ENCODE measurements at regions not wholly inside any gene's neighbourhood (a gene's known extent, or its start where the extent isn't known, plus 50 kb on each side); places are given as distances from the start of the nearest gene placed in this dataset.
A peak's percentile ranks its signal among the peaks of the same experiment; 100 is the strongest.

- Histone ChIP-seq H3K9me3 (ENCODE audit: low read length) (no peaks in the 10 kb centered on the region), H3K27me3 (ENCODE audit: insufficient read depth, low read length) (no peaks in the 10 kb centered on the region), H3K4me2 (ENCODE audit: low read length) (no peak overlapping the region), H3K27ac (ENCODE audit: low read depth, low read length, poor library complexity, severe bottlenecking) (no peak overlapping the region), H3K9ac (ENCODE audit: low read length) (no peak overlapping the region), H3K9me2 (ENCODE audit: low read depth, low read length) (no peaks in the 10 kb centered on the region), H3K4me1 (ENCODE audit: insufficient read depth, low read length, severe bottlenecking) (no peaks in the 10 kb centered on the region), H3K79me2 (ENCODE audit: insufficient read depth, low read length) (no peaks in the 10 kb centered on the region), H3K4me3 (ENCODE audit: low read depth, low read length, poor library complexity, severe bottlenecking) (no peak overlapping the region), H4K20me1 (ENCODE audit: insufficient read depth, low read length) (no peaks in the 10 kb centered on the region), H3F3A (ENCODE audit: insufficient read depth, low read length) (no peaks in the 10 kb centered on the region), H3K36me3 (ENCODE audit: insufficient read depth, low read length) (no peaks in the 10 kb centered on the region), H2AFZ (ENCODE audit: low read length) (no peak overlapping the region)
- peak; percentile 22 for TF ChIP-seq CTCF (IDR thresholded peaks at IDR 0.05; ENCODE audit: low read length)
- no peak for TF ChIP-seq EZH2 (IDR thresholded peaks at IDR 0.05; ENCODE audit: borderline replicate concordance, low read length)
Measured at GRCh38 chr5:103942587-103943186, 380.1 kb upstream of the NUDT12 start.

- no peaks in the 10 kb centered on the region for H3K4me1 ChIP-seq (ENCODE audit: insufficient read depth, low read length, severe bottlenecking)
- no peaks in the 10 kb centered on the region for H3K79me2 ChIP-seq (ENCODE audit: insufficient read depth, low read length)
- H2AFZ ChIP-seq (ENCODE audit: low read length): no peak overlapping the region
- H3K36me3 ChIP-seq (ENCODE audit: insufficient read depth, low read length): no peaks in the 10 kb centered on the region
- H3K4me3 ChIP-seq (ENCODE audit: low read depth, low read length, poor library complexity, severe bottlenecking): no peak overlapping the region
- no peak overlapping the region for H3K9ac ChIP-seq (ENCODE audit: low read length)
- no peaks in the 10 kb centered on the region for H3F3A ChIP-seq (ENCODE audit: insufficient read depth, low read length)
- no peak overlapping the region for H3K4me2 ChIP-seq (ENCODE audit: low read length)
- H3K27me3 ChIP-seq (ENCODE audit: insufficient read depth, low read length): no peaks in the 10 kb centered on the region
- no peaks in the 10 kb centered on the region for H3K9me3 ChIP-seq (ENCODE audit: low read length)
- H4K20me1 ChIP-seq (ENCODE audit: insufficient read depth, low read length): no peaks in the 10 kb centered on the region
- H3K27ac ChIP-seq (ENCODE audit: low read depth, low read length, poor library complexity, severe bottlenecking): no peak overlapping the region
- TF ChIP-seq CTCF (IDR thresholded peaks at IDR 0.05; ENCODE audit: low read length) (no peak), EZH2 (IDR thresholded peaks at IDR 0.05; ENCODE audit: borderline replicate concordance, low read length) (no peak)
- H3K9me2 ChIP-seq (ENCODE audit: low read depth, low read length): no peaks in the 10 kb centered on the region
Measured at GRCh38 chr5:103941596-103941995, 379.0 kb upstream of the NUDT12 start.

GRCh38 chr5:103938146-103938695 lies 375.6 kb upstream of the NUDT12 start:
- Histone ChIP-seq H3F3A (ENCODE audit: insufficient read depth, low read length) (no peaks in the 10 kb centered on the region), H3K27me3 (ENCODE audit: insufficient read depth, low read length) (no peaks in the 10 kb centered on the region), H3K4me3 (ENCODE audit: low read depth, low read length, poor library complexity, severe bottlenecking) (no peak overlapping the region), H3K36me3 (ENCODE audit: insufficient read depth, low read length) (no peaks in the 10 kb centered on the region), H3K27ac (ENCODE audit: low read depth, low read length, poor library complexity, severe bottlenecking) (no peak overlapping the region), H3K4me1 (ENCODE audit: insufficient read depth, low read length, severe bottlenecking) (no peaks in the 10 kb centered on the region), H4K20me1 (ENCODE audit: insufficient read depth, low read length) (no peaks in the 10 kb centered on the region), H3K9me3 (ENCODE audit: low read length) (no peaks in the 10 kb centered on the region), H3K79me2 (ENCODE audit: insufficient read depth, low read length) (no peaks in the 10 kb centered on the region), H2AFZ (ENCODE audit: low read length) (no peak overlapping the region), H3K9ac (ENCODE audit: low read length) (no peak overlapping the region), H3K9me2 (ENCODE audit: low read depth, low read length) (no peaks in the 10 kb centered on the region), H3K4me2 (ENCODE audit: low read length) (no peak overlapping the region)
- TF ChIP-seq CTCF (IDR thresholded peaks at IDR 0.05; ENCODE audit: low read length): no peak
